Spinal cord (tissue), 9 donors: ENCODE measurements at regions not wholly inside any gene's neighbourhood (a gene's known extent, or its start where the extent isn't known, plus 50 kb on each side); places are given as distances from the start of the nearest gene placed in this dataset.

Experiments
- DNase-seq, 6 donors: peaks; one replicate each; pipeline versions ENCODE4 v3.0.0 to v3.0.0-alpha.2; 2013 to 2015; ENCODE audit warnings: low spot score in 6 of 6, low read depth in 4 of 6
- H3K27ac ChIP-seq: one replicate; pipeline ENCODE4 v1.5.1; 2013; ENCODE audit warnings: low read depth, low read length, control low read depth
- H3K27me3 ChIP-seq: one replicate; pipeline ENCODE4 v1.6.1; 2013; ENCODE audit warnings: low read length; ENCODE audit not compliant: control insufficient read depth, insufficient read depth
- H3K36me3 ChIP-seq: one replicate; pipeline ENCODE4 v1.6.1; 2013; ENCODE audit warnings: low read length; ENCODE audit not compliant: control insufficient read depth, insufficient read depth
- H3K4me1 ChIP-seq: one replicate; pipeline ENCODE4 v1.6.1; 2013; ENCODE audit warnings: low read length; ENCODE audit not compliant: control insufficient read depth, insufficient read depth
- H3K4me3 ChIP-seq: one replicate; pipeline ENCODE4 v1.5.1; 2013; ENCODE audit warnings: low read depth, low read length, control low read depth
- H3K9me3 ChIP-seq: one replicate; pipeline ENCODE4 v1.6.1; 2013; ENCODE audit warnings: low read length; ENCODE audit not compliant: control insufficient read depth, insufficient read depth
- WGBS: methylation state at CpG from one replicate; pipeline ENCODE4 v1.1.5; 2013; ENCODE audit warnings: missing lambda C conversion rate; ENCODE audit not compliant: insufficient coverage; 5-methylcytosine and 5-hydroxymethylcytosine counted together
- donor health status: healthy.

DNA sequence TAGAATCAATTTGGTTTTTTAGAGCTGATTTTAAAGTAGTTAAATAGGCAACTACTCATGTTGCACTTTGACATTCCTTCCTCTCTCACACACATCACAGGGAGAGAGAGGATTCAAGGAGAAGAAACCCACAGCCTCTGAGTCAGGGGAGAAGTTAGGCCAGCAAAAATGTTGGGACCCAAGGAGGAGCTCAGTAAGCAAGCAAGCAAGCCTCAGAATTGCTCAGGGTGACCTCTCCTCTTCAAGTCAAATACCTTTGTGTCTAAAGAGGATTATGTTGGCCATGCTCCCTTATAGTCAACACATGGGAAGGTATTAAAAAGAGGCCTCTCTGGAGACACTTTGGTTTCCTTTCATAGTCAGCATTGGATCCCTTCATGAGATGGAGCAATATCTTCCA, 80.5 kb upstream of the WARS2 start:
- no peak overlapping the region for H3K27ac ChIP-seq
- H3K36me3 ChIP-seq = no peaks in the 10 kb centered on the region
- DNase-seq = no peak
- H3K4me3 ChIP-seq = no peak overlapping the region
- no peaks in the 10 kb centered on the region for H3K9me3 ChIP-seq
- H3K4me1 ChIP-seq = no peaks in the 10 kb centered on the region
- no peaks in the 10 kb centered on the region for H3K27me3 ChIP-seq

DNA sequence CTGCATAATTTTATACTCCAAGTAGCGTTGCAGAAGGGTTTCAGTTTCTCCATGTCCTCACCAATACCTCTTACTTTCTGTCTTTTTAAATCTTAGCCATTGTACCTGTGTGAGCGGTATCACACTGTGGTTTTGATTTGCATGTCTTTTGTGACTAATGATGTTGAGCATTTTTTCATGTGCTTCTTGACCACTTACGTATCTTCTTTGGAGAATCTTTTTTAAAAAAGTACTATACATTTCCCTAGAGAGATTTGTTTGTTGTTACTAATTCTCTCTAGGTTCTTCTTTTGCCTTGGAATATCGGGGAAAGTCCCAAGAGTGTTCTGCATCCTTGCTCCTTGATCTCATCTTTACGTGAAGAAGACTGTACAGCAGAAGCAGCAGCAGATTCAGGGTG, 81.8 kb upstream of the WARS2 start:
- Histone ChIP-seq H3K4me1 (no peaks in the 10 kb centered on the region), H3K27me3 (no peaks in the 10 kb centered on the region), H3K9me3 (no peaks in the 10 kb centered on the region), H3K36me3 (no peaks in the 10 kb centered on the region), H3K4me3 (no peak overlapping the region), H3K27ac (no peak overlapping the region)
- WGBS = 88% methylated on average over 2 of the region's 5 CpGs
- no peak for DNase-seq

DNA sequence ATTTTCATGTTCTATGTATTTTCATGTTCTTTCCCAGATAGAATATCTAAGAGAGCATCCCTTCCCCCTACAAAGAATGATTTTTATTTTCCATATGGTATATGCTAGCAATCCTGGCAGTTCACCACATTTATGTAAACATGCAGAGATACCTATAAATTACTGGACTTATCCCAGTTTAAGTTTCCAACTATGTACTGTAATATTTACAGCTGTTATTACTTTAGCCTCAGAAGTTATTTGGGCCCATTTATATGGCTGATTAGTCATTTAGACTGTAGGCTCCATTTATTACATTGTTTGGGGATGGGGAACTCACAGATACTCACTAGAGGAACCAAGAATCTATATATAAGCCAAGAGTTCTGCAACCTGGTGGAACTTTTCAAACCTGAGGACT, 84.8 kb upstream of the WARS2 start:
- Histone ChIP-seq H3K4me1 (peaks cover 2% of the 10 kb centered on the region), H3K27me3 (no peaks in the 10 kb centered on the region), H3K9me3 (no peaks in the 10 kb centered on the region), H3K36me3 (no peaks in the 10 kb centered on the region), H3K4me3 (no peak overlapping the region), H3K27ac (no peak overlapping the region)
- no peak for DNase-seq

DNA sequence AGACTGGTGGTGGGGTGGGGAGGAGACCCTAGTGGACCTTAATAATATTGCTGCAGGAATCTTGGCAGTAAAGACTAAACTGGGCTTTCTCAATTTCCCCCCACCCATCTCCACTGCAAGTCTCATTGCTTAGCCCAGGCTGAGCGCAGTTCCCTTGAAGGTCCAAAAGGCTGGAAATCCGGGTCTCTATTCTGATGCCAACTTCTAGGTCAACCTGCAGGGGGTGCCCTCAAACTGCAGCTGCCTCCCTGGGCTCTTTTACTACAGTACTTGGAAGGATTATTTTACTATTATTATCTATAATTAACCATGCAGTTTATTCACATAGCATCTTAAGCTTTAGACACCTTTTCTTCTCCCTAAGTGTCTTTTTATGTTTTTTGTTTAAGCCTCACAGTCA, 85.4 kb upstream of the WARS2 start:
- H3K27me3 ChIP-seq = no peaks in the 10 kb centered on the region
- WGBS = 100% methylated on average over 1 of the region's 2 CpGs
- no peak for DNase-seq
- no peak overlapping the region for H3K4me3 ChIP-seq
- no peaks in the 10 kb centered on the region for H3K9me3 ChIP-seq
- H3K36me3 ChIP-seq = no peaks in the 10 kb centered on the region
- peaks cover 2% of the 10 kb centered on the region for H3K4me1 ChIP-seq
- H3K27ac ChIP-seq = no peak overlapping the region

DNA sequence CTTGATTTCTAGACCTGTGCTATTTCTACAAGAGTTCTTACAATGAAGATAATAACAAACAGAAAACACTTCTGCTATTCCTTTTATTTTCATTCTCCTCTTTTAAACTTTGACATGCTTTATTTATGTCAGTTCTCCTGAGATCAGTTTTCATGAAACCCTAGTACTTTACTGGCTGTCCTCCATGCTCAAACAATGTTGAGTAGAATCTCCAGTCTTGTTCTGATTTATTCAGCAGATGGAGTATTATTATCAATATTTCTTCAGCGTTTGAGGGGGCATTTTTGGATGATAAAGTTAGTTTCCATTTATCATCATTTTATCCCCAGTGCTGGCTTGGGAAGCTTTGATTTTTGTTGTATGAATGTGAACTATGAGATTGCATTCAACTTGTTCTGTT, 85.9 kb upstream of the WARS2 start:
- no peak for DNase-seq

DNA sequence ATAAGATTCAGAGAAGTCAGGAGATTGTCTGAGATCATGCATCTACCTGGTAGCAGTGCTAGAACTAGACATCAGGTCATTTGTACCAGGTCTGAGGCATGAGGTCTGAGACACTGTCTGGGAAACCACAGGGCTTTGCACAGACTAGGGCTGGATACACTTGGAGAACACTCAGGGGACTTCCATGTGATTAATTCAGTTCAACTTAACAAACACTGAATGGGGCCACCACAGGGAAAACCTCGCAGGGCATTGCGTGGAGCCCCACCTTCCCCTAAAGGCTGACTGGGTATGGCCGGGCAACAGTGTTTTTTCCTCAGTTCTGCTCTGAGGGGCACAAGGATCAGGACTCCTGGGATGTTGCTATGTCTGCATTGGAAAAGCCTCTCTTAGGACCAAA, 86.5 kb upstream of the WARS2 start:
- no peak overlapping the region for H3K27ac ChIP-seq

More for the DNA sequence above, 85.9 kb upstream of the WARS2 start:
- Histone ChIP-seq H3K4me1 (peaks cover 2% of the 10 kb centered on the region), H3K36me3 (no peaks in the 10 kb centered on the region), H3K27ac (no peak overlapping the region), H3K4me3 (no peak overlapping the region), H3K9me3 (no peaks in the 10 kb centered on the region), H3K27me3 (no peaks in the 10 kb centered on the region)
- no CpG with 5 or more reads among the region's 1 CpG for WGBS

DNA sequence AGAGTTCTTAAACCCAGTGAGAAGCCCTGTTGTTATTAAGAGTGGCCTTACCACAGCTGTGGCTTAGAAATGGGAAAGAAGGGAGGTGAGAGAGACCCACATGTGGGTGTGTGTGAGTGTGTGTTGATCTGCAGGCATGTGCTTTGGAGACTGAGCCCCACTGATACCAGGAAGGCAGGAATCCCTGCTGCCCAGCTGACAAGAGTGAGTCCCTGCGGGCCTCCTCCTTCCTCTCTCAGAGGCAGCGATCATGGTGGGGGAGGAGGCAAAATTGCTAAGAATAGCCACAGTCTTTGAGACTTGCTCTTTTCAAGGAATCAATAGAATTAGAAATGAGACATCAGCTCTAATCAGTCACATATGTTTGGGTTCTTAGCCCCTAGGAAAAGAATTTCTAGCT, 87.0 kb upstream of the WARS2 start:
- DNase-seq = no peak
- Histone ChIP-seq H3K27ac (no peak overlapping the region), H3K4me1 (peaks cover 2% of the 10 kb centered on the region), H3K9me3 (no peaks in the 10 kb centered on the region), H3K4me3 (no peak overlapping the region), H3K36me3 (no peaks in the 10 kb centered on the region), H3K27me3 (no peaks in the 10 kb centered on the region)
- no CpG with 5 or more reads among the region's 2 CpGs for WGBS

More for the DNA sequence above, 86.5 kb upstream of the WARS2 start:
- Histone ChIP-seq H3K4me1 (peaks cover 2% of the 10 kb centered on the region), H3K36me3 (no peaks in the 10 kb centered on the region), H3K27me3 (no peaks in the 10 kb centered on the region), H3K4me3 (no peak overlapping the region), H3K9me3 (no peaks in the 10 kb centered on the region)
- WGBS = 73% methylated on average over 3 of the region's 3 CpGs
- no peak for DNase-seq

DNA sequence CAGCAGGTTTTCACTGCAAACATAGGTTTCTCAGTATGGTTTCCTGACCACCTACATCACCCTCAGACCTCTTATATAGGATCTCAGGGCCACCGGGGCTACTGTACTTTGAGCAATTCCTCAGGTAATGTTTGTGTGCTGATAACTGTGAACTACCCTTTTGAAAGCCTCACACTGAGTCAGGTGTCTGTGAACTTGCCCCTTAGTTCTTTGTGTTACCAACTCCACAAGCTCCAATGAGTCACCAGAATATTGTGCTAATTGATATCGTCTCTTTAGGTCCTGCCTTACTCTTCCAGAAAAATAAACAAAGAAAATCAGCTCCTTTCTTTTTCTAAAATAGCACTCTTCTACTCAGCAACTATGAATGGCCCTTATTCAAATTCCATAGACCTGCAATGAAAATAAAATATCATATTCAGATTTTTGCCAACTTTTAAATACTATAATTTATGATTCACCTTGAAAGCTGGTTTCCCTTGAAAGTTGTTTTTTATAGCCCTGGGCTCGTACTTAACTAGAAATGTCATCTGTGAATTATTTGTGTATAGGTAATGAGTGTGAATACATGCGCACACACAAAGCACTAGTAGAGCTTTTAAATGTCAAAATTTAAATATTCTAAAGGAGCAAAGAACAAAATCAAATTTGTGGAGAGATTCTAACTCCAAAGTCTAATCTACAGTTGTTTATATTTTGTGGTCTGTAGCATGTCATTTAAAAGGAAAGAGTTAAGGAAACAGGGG, 88.1 kb upstream of the WARS2 start:
- H3K4me1 ChIP-seq = peaks cover 2% of the 10 kb centered on the region
- H3K9me3 ChIP-seq = no peaks in the 10 kb centered on the region
- no peak overlapping the region for H3K4me3 ChIP-seq
- WGBS = no CpG with 5 or more reads among the region's 4 CpGs
- DNase-seq = no peak
- H3K27me3 ChIP-seq = no peaks in the 10 kb centered on the region
- no peaks in the 10 kb centered on the region for H3K36me3 ChIP-seq
- no peak overlapping the region for H3K27ac ChIP-seq

DNA sequence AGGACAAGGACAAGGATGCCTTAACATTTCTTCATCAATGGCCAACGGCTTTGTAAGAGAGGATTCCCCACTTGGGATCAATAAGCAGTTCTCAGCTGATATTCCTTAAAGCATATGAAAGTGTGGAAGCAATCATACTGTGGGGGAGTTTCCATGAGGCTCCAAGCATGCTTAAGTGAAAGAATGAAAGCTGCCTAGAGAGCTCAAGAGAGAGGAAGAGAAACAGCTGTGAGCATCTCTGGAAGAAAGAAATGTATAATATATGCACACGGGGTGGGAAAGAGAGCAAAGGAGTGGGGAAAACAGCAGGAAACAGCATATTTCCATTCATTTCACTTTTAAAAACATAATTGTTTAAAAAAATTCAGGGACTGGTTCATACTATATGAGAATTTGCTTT, 94.7 kb upstream of the WARS2 start:
- Histone ChIP-seq H3K27me3 (no peaks in the 10 kb centered on the region), H3K4me3 (no peak overlapping the region), H3K4me1 (no peaks in the 10 kb centered on the region), H3K36me3 (no peaks in the 10 kb centered on the region), H3K27ac (no peak overlapping the region), H3K9me3 (no peaks in the 10 kb centered on the region)
- no peak for DNase-seq
- WGBS = 83% methylated on average over 1 of the region's 2 CpGs

DNA sequence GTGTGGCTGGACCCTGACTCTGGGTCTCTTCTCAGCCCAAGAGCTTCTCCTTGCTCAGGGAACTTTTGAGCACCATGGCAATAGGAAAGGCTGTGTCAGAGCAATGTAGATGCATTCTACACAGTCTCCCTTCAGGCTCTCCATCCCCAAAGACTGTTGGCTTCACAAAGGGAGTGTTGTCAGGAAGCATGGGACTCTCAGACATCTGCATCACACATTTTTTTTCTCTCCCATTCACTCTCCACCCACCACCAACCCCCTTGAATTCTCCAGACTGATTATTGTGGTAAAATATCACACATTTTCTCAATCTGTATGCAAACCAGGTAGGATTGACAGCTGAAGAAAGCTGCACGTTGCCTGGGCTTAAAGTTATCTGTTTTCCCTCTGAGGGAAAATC, 105.4 kb upstream of the WARS2 start:
- no peak overlapping the region for H3K4me3 ChIP-seq
- no peaks in the 10 kb centered on the region for H3K36me3 ChIP-seq
- no peaks in the 10 kb centered on the region for H3K27me3 ChIP-seq
- peak in 1 of 6 donors; percentile 29 for DNase-seq
- peaks cover 6% of the 10 kb centered on the region for H3K4me1 ChIP-seq
- no peak overlapping the region for H3K27ac ChIP-seq
- WGBS = 64% methylated on average over 1 of the region's 1 CpG
- H3K9me3 ChIP-seq = no peaks in the 10 kb centered on the region
